22Rv1 (cell line): ENCODE measurements at regions not wholly inside any gene's neighbourhood (a gene's known extent, or its start where the extent isn't known, plus 50 kb on each side); places are given as distances from the start of the nearest gene placed in this dataset.

Experiments
- ZFX ChIP-seq: fragments of 450-650 bp; IDR thresholded peaks from 2 replicates; pipeline ENCODE4 v1.6.1; 2017; ENCODE audit warnings: antibody characterized with exemption, borderline replicate concordance
- TF ChIP-seq, protein P1 (sequence below): fragments of 450-650 bp; IDR thresholded peaks from 2 replicates; pipeline ENCODE4 v1.5.1; 2017; ENCODE audit warnings: mild to moderate bottlenecking

DNA sequence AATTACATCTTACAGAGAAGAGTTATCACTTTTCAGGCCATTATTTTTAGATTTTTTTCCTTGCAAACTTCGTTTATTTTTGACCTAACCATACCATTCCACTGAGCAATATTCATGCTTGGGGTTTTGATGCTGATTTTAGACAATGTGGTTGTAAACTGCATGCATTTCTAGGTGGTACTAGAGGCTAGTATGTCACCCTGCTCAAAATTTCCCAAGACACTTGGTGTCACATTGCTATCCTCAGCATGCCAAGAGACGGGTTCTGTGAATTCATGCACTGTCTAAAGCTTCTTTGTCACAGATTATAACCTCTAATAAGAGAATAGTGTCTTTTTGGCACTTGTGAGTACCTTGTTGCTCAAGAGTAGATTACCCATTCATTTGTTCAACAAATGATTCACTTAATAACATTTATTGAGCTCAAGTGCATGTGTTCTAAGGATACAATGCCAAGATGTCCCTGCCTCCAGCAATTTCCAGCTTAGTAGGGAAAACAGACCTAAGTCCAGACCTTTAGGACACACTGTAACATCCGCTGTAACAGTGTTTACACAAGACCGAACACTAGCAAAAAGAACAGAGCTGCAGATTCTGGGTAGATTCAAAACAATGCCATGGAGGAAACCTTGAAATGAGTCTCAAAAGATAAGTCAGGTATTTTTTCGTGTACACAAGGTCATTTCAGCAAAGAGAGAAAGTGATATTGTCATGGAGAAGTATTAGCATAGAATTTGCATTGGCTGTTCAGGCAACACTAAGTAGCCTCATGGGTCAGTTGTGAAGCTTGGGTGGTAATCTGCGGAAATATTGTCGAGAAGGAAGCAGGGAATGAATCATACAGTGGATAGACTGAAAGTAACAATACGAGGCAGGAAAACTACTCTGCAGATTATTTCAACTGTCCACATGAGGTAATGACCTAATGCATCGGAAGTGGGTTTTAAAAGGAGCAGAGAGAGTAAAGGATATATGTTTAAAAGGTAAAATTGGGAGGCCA is 515.1 kb upstream of the ZFP42 start:
- TF ChIP-seq, protein P1, sequence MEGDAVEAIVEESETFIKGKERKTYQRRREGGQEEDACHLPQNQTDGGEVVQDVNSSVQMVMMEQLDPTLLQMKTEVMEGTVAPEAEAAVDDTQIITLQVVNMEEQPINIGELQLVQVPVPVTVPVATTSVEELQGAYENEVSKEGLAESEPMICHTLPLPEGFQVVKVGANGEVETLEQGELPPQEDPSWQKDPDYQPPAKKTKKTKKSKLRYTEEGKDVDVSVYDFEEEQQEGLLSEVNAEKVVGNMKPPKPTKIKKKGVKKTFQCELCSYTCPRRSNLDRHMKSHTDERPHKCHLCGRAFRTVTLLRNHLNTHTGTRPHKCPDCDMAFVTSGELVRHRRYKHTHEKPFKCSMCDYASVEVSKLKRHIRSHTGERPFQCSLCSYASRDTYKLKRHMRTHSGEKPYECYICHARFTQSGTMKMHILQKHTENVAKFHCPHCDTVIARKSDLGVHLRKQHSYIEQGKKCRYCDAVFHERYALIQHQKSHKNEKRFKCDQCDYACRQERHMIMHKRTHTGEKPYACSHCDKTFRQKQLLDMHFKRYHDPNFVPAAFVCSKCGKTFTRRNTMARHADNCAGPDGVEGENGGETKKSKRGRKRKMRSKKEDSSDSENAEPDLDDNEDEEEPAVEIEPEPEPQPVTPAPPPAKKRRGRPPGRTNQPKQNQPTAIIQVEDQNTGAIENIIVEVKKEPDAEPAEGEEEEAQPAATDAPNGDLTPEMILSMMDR, result no peak
- no peak for TF ChIP-seq ZFX
